Upper lobe of left lung (tissue), 6 donors: ENCODE measurements at regions not wholly inside any gene's neighbourhood (a gene's known extent, or its start where the extent isn't known, plus 50 kb on each side); places are given as distances from the start of the nearest gene placed in this dataset.

Experiments used
- ATAC-seq, 2 donors: fragments of 200-7000 bp; cut with Tn5 transposase; one replicate each; pipeline ENCODE4 v1.9.1; 2022; ENCODE audit warnings: mild to moderate bottlenecking in 2 of 2, moderate library complexity in 2 of 2; ENCODE audit not compliant: low FRiP score in 2 of 2
- DNase-seq, 2 donors: peaks; one replicate each; pipeline ENCODE4 v3.0.0-alpha.2; 2019 to 2020
- H3K27ac ChIP-seq, 4 donors: fragments of 200-600 bp; sonication (generic); one replicate each; pipeline ENCODE4 v1.5.1; 2016 to 2019
- H3K27me3 ChIP-seq, 4 donors: fragments of 200-600 bp; sonication (generic); one replicate each; pipeline ENCODE4 v1.5.1; 2017 to 2019
- H3K36me3 ChIP-seq, 4 donors: fragments of 200-600 bp; sonication (generic); one replicate each; pipeline ENCODE4 v1.5.1; 2016 to 2019
- H3K4me1 ChIP-seq, 4 donors: fragments of 200-600 bp; sonication (generic); one replicate each; pipeline ENCODE4 v1.5.1; 2018 to 2019
- H3K4me3 ChIP-seq, 4 donors: fragments of 200-600 bp; sonication (generic); one replicate each; pipeline ENCODE4 v1.5.1; 2017 to 2019; ENCODE audit warnings: mild to moderate bottlenecking in 2 of 4, moderate library complexity in 1 of 4
- H3K9me3 ChIP-seq, 4 donors: fragments of 200-600 bp; sonication (generic); one replicate each; pipeline ENCODE4 v1.5.1; 2018 to 2019
- EP300 ChIP-seq, 4 donors: sonication (generic); formaldehyde crosslinking; IDR thresholded peaks; one replicate each; pipeline ENCODE4 v1.5.1; 2017; ENCODE audit warnings: antibody characterized with exemption in 4 of 4, control low read depth in 2 of 4
- POLR2A ChIP-seq, 4 donors: fragments of 450-650 bp; IDR thresholded peaks; one replicate each; pipeline ENCODE4 v1.5.1; 2016 to 2017; ENCODE audit warnings: antibody characterized with exemption in 4 of 4, mild to moderate bottlenecking in 2 of 4
- POLR2AphosphoS5 ChIP-seq, 2 donors: sonication (generic); formaldehyde crosslinking; IDR thresholded peaks; one replicate each; pipeline ENCODE4 v1.5.1; 2017; ENCODE audit warnings: antibody characterized with exemption in 2 of 2
- WGBS, 2 donors: methylation state at CpG; one replicate each; pipeline ENCODE4 v1.1.5; 2017 to 2018; 5-methylcytosine and 5-hydroxymethylcytosine counted together
- TF ChIP-seq, protein P1 (sequence below), 6 experiments: fragments of 450-650 bp in 4 of 6; fragments of 200-600 bp in 2 of 6; sonication (generic) in 2 of 6; IDR thresholded peaks; one replicate each; pipeline ENCODE4 v1.5.1; 2016 to 2019; ENCODE audit warnings: antibody characterized with exemption in 6 of 6
- donor health status: DM: no; HTN: no; CAD: no; lungs with moderate emphysema.
- donor health status: DM: no; HTN: yes; CAD: no; lungs with severe emphysema.

DNA sequence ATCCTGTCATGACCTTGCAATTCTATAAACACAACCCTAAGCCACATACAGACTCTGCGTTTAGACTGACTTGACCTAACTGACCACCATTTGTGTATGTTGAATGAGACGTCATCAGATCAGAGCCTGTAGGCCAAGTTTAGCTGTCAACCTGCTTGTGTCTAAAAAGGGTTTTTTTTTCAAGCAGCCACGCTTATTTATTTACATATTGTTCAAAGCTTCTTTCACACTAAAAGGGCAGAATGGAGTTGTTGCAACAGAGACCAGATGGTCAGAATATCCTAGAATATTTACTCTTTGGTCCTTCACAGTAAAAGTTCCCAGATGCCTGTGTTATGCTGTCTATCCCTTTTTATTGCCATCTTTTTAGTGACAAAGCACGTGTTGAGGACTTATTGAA is 307.7 kb upstream of the SLC10A2 start:
- no peaks in the 10 kb centered on the region for H3K27me3 ChIP-seq
- no peaks in the 10 kb centered on the region for H3K4me1 ChIP-seq
- DNase-seq (no peak), ATAC-seq (no peak)
- WGBS, 2 donors = 44 to 54% methylated on average over 4 of the region's 4 CpGs
- TF ChIP-seq, protein P1, sequence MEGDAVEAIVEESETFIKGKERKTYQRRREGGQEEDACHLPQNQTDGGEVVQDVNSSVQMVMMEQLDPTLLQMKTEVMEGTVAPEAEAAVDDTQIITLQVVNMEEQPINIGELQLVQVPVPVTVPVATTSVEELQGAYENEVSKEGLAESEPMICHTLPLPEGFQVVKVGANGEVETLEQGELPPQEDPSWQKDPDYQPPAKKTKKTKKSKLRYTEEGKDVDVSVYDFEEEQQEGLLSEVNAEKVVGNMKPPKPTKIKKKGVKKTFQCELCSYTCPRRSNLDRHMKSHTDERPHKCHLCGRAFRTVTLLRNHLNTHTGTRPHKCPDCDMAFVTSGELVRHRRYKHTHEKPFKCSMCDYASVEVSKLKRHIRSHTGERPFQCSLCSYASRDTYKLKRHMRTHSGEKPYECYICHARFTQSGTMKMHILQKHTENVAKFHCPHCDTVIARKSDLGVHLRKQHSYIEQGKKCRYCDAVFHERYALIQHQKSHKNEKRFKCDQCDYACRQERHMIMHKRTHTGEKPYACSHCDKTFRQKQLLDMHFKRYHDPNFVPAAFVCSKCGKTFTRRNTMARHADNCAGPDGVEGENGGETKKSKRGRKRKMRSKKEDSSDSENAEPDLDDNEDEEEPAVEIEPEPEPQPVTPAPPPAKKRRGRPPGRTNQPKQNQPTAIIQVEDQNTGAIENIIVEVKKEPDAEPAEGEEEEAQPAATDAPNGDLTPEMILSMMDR (IDR thresholded peaks at IDR 0.05) = no peak
- TF ChIP-seq POLR2AphosphoS5 (IDR thresholded peaks at IDR 0.05) (no peak), EP300 (IDR thresholded peaks at IDR 0.05) (no peak), POLR2A (IDR thresholded peaks at IDR 0.05) (no peak)
- H3K9me3 ChIP-seq = no peaks in the 10 kb centered on the region
- H3K36me3 ChIP-seq = no peaks in the 10 kb centered on the region
- H3K27ac ChIP-seq = no peak overlapping the region
- H3K4me3 ChIP-seq = no peak overlapping the region

DNA sequence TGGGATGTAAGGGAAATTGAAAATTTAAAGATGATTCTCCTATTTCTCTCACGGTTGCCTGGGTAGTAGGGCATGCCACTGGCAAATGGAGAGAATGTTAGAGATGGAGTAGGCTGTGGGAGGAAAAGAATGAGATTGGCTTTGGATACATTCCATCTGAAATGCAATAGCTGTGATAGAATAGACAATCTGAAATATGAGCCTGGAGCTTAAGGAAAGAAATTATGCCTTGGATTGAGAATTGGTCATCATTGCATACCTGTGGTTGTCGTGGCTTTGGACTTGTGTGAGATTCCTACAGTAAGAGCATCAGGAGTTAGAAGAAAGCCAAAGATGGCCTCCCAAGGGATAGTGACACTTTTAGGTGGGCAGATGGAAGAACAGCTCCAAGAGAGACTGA is 305.1 kb upstream of the SLC10A2 start:
- H3K36me3 ChIP-seq = no peaks in the 10 kb centered on the region
- TF ChIP-seq POLR2A (IDR thresholded peaks at IDR 0.05) = no peak
- TF ChIP-seq, protein P1 (IDR thresholded peaks at IDR 0.05) = no peak
- no peak for TF ChIP-seq EP300 (IDR thresholded peaks at IDR 0.05)
- no peak for TF ChIP-seq POLR2AphosphoS5 (IDR thresholded peaks at IDR 0.05)
- ATAC-seq = no peak
- H3K27me3 ChIP-seq = no peaks in the 10 kb centered on the region
- no peaks in the 10 kb centered on the region for H3K4me1 ChIP-seq
- WGBS, 2 donors = 74 to 84% methylated on average over 2 of the region's 2 CpGs
- H3K4me3 ChIP-seq = no peak overlapping the region
- H3K9me3 ChIP-seq = no peaks in the 10 kb centered on the region
- no peak overlapping the region for H3K27ac ChIP-seq
- DNase-seq = no peak

DNA sequence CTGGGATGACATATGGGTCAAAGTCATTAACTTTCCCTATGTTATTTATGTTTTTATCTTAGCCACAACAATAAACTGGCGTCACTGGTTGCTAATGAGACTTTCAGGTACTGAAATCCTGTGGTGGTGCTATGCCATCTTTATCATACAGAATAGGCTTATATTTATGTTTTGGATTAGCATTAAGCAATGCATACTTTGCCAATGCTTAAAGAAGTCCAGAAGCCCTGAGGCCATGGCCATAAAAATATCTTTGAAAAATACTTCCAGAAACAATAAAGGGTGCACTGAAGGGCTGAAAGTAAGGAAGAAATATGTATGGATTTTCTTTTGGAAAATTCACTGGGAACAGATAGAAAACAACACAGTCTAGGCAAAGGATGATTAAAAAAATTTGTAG is 304.6 kb upstream of the SLC10A2 start:
- Histone ChIP-seq H3K4me3 (no peak overlapping the region), H3K4me1 (no peaks in the 10 kb centered on the region), H3K9me3 (no peaks in the 10 kb centered on the region), H3K36me3 (no peaks in the 10 kb centered on the region), H3K27ac (no peak overlapping the region), H3K27me3 (no peaks in the 10 kb centered on the region)
- TF ChIP-seq POLR2AphosphoS5 (IDR thresholded peaks at IDR 0.05) (no peak), EP300 (IDR thresholded peaks at IDR 0.05) (no peak), POLR2A (IDR thresholded peaks at IDR 0.05) (no peak)
- TF ChIP-seq, protein P1 (IDR thresholded peaks at IDR 0.05) = no peak
- WGBS, 2 donors = 70 to 85% methylated on average over 1 of the region's 1 CpG
- no peak for DNase-seq
- no peak for ATAC-seq

DNA sequence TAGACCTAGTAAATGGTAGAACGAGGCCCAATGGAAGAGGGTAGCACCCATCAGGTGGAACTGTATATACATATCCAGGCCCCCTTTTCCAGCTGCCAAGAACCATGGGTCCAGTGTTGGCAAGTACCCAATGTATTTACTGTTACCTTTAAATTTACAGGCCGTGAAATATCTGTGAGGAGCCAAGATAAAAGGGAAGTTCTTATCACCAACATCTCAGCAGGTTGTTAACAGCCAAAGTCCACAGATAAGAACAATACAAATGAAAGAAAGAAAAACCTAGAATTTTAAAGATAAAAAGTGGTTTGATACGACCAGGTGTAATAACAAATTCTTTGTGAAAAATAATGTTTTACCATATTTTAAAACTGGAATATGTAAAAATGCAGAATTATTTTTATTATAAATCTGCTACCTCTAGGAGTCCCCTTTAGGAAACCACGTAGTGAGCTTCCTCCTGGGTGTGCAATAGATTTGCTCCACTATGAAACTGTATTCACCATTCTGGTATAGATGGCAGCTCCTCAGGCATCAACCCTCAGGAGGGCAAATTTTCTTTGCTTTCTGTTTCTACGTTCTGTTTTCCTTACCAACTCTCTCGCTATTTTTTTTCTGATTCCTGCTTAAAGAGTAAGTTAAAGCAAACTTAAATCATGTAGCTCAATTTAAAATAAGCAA is 292.2 kb upstream of the SLC10A2 start:
- Histone ChIP-seq H3K4me1 (no peaks in the 10 kb centered on the region), H3K36me3 (no peaks in the 10 kb centered on the region), H3K9me3 (no peaks in the 10 kb centered on the region), H3K27me3 (no peaks in the 10 kb centered on the region), H3K4me3 (no peak overlapping the region), H3K27ac (no peak overlapping the region)
- WGBS, 2 donors = 48 to 52% methylated on average over 6 of the region's 6 CpGs
- ATAC-seq (no peak), DNase-seq (no peak)
- TF ChIP-seq, protein P1 (IDR thresholded peaks at IDR 0.05) = no peak

DNA sequence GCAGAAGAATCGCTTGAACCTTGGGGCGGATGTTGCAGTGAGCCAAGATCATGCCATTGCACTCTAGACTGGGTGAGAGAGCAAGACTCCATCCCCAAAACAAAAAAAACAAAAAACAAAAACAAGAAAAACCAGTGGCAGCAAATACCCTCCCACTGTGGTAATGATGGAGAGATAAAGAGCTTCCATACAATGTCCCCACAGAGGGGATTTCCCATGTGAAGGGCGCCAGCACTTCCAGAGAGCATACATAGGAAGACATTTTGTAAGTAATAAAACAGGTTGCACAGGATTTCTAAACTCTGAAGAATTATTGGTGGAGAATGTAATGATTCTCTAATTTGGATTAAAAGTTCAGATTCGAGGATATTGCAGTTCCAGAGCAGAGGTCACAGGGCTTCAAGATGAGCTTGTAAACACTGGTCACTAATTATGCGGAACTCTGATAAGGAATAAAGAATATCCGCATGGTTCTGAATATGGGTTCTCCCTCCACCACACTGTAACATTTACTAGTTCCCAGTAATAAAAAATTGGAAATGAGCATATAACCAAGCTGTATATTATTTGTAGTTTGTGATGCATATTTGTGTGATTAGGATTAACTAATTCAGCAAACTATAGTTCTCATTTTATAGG is 290.1 kb upstream of the SLC10A2 start:
- no peaks in the 10 kb centered on the region for H3K9me3 ChIP-seq
- no peak overlapping the region for H3K27ac ChIP-seq
- no peak overlapping the region for H3K4me3 ChIP-seq
- no peaks in the 10 kb centered on the region for H3K36me3 ChIP-seq
- 83% methylated on average over 6 of the region's 6 CpGs for WGBS, 2 donors
- TF ChIP-seq POLR2A (IDR thresholded peaks at IDR 0.05) (no peak), EP300 (IDR thresholded peaks at IDR 0.05) (no peak), POLR2AphosphoS5 (IDR thresholded peaks at IDR 0.05) (no peak)
- TF ChIP-seq, protein P1 (IDR thresholded peaks at IDR 0.05) = no peak
- DNase-seq (no peak), ATAC-seq (no peak)
- no peaks in the 10 kb centered on the region for H3K4me1 ChIP-seq
- H3K27me3 ChIP-seq = no peaks in the 10 kb centered on the region
